GM18520 (cell line): ENCODE measurements at regions not wholly inside any gene's neighbourhood (a gene's known extent, or its start where the extent isn't known, plus 50 kb on each side); places are given as distances from the start of the nearest gene placed in this dataset.

Experiments
- ATAC-seq: cut with Tn5 transposase; IDR thresholded peaks from one replicate; pipeline ENCODE4 v1.9.1; 2021; ENCODE audit not compliant: unreplicated experiment

GRCh38 chr3:5531741-5532290 is 344.3 kb downstream of the EDEM1 start:
- no peak for ATAC-seq

- ATAC-seq = no peak
These were observed 353.0 kb downstream of the EDEM1 start for GRCh38 chr3:5540532-5540931.

DNA sequence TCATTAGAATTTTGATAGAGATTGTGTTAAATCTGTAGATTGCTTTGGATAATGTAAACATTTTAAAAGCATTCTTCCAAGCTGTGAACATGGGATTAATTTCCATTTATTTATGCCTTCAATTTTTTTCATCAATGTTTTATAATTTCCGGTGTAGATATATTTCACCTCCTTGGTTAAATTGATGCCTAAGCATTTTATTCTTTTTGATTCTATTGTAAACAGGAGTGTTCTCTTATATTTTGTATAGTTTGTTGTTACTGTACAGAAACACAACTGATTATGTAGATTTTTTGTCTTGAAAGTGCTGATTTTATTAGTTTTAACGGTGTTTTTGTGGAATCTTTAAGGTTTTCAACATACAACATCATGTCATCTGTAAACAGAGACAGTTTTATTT is 355.0 kb downstream of the EDEM1 start:
- no peak for ATAC-seq

DNA sequence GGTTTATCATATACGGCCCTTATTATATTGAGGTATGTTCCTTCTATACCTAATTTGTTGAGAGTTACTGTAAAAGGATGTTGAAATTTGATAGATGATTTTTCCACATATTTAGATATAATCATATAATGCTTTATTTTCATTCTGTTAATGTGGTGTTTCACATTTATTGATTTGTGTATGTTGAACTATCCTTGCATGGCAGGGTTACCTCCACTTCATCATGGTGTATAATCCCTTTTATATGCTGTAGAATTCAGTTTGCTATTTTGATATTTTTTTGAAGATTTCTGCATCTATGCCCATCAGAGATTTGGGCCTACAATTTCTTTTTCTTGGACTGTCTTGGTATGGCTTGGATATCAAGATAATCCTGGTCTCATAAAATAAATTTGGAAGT is 355.5 kb downstream of the EDEM1 start:
- ATAC-seq = no peak

DNA sequence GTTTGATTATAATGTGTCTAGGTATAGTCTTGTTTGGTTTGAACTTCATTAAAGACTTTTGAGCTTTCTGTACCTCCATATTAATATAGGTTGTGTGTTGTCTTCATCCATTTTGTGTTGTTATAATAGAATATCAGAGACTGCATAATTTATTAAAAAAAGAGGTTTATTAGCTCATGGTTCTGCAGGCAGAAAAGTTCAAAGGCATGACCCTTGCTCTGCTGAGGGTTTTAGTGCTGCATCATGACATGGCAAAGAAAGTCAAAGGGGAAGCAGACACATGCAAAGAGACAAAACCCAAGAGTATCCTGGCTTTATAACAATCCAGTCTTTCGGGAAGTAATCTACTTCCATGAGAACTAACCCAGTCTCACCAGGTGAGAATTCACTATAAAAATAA is 358.2 kb downstream of the EDEM1 start:
- no peak for ATAC-seq

DNA sequence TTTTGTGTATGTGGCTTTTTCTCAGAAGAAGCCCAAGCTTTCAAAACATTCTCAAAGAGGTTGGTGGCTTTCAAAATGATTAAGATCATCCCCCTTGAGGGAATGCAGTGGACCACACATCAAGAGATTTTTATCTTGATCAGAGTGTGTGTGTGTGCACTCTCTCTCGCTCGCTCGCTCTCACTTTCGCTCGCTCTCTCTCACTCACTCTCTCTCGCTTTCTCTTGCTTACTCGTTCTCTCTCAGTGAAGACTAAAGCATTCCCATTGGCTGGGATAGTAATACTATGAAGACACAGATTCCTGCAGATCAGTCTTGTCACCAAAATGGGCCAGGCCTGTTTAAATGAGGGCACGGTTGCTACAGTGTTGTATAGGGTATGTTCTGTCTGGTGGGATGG is 365.7 kb downstream of the EDEM1 start:
- no peak for ATAC-seq

DNA sequence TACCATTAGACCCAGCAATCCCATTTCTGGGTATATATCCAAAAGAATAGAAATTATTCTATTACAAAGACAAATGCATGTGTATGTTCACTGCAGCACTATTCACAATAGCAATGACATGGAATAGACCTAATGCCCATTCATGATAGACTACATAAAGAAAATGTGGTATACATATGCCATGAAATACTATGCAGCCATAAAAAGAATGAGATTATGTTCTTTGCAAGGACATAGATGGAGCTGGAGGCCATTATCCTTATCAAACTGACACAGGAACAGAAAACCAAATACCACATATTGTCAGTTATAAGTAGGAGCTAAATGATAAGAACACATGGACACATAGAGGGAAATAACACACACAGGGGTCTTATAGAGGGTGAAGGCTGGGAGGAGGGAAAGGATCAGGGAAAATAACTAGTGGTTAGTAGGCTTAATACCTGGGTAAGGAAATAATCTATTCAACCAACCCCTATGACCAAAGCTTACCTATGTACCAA is 366.8 kb downstream of the EDEM1 start:
- no peak for ATAC-seq

- ATAC-seq = no peak
These were observed 372.7 kb downstream of the EDEM1 start for GRCh38 chr3:5560199-5560598.

DNA sequence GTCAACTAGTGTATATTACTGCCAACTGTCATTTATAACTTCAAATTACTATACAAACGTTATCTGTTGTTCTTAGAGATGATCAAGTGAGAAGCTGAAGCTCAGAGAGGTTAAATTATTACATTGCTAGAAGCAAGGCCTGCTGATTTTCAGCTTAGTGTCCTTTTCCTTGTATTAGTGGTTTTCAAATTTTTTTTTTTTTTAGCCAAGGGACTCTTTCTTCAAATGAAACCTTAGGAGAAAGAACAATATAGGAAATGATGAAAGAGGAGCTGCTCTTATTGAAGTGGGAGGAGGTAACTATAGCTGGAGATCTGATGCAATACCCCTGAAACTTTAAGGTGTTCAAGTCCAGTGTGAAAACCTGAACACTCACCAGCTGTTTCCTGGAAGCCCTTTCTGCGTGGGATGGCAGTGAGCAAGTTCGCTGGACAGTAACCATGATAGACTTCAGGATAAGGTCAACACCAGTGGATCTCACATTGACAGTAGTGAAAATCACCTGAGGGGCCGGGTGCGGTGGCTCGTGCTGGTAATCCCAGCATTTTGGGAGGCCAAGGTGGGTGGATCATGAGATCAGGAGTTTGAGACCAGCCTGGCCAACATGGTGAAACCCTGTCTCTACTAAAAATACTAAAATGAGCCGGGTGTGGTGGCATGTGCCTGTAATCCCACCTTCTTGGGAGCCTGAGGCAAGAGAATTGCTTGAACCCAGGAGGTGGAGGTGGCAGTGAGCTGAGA is 376.2 kb downstream of the EDEM1 start:
- ATAC-seq = no peak

DNA sequence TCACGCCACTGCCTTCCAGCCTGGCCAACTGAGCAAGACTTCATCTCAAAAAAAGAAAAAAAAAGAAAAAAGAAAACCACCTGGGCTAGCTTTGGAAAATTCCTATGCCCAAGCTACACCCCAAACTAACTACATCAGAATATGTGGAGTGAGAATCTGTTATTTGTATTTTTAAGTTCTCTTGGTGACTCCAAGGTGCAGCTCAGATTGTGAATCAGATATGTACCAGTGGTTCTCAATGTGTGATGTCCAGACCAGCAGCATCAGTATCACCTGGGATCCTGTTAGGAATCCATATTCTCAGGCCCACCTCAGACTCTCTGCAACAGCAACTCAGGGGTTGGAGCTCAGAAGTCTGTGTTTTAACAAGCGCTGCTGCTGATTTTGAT is 376.8 kb downstream of the EDEM1 start:
- ATAC-seq = no peak

- ATAC-seq = no peak
These were observed 377.5 kb downstream of the EDEM1 start for GRCh38 chr3:5565026-5565425.

GRCh38 chr3:5567113-5567512 is 379.6 kb downstream of the EDEM1 start:
- no peak for ATAC-seq

- no peak for ATAC-seq
These were observed 380.9 kb downstream of the EDEM1 start for GRCh38 chr3:5568451-5568850.

DNA sequence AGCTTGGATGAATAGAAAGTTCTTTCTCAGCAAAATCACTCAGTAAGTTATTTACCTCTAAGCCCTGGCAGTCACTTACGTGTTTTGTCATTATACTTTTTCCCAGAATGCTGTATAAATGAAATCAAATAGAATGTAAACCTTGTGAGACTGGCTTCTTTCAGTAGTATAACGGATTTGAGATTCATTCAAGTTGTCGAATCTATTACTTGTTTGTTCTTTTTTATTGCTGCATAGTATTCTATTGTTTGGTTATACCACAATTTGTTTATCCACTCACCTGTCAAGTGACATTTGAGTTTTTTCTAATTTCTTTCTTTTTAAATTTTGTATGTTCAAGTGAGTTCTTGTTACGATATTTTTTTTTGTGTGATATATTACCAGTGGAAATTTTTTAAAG is 381.6 kb downstream of the EDEM1 start:
- ATAC-seq = no peak

- no peak for ATAC-seq
These were observed 384.7 kb downstream of the EDEM1 start for GRCh38 chr3:5572168-5572567.

DNA sequence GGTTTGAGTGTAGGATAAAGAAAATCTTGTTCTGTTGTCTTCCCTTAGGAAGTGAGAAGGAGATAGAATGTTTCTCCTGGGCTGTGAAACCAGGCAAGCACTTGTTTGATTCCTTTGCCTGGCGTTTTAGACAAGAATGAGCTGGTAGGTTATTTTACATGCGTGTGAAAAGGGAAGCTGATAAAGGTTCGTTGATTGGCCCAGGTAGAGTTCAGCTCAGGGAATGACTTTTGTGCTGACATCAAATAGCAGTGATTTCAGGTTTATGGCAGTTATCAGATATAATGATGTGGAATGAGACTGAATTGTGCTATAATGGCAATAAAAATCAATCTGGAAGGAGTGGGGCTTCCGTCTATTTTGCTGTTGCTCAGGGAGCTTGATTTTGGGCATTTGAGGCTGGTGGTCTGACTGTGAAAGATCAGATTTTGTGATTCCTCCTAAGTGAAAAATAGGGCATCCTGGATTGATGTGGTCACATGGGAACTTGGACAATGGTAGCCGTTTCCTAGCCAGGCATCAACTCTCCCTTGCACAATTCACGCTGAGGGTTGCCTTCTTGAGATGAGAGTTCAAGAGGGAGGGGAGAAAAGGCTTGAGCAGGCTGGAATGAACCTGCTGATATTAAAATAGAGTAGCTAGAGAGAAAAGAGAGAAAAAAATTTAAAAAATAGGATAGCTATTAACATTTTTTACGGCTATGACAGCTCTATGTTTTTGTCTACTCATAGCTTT is 388.9 kb downstream of the EDEM1 start:
- no peak for ATAC-seq

DNA sequence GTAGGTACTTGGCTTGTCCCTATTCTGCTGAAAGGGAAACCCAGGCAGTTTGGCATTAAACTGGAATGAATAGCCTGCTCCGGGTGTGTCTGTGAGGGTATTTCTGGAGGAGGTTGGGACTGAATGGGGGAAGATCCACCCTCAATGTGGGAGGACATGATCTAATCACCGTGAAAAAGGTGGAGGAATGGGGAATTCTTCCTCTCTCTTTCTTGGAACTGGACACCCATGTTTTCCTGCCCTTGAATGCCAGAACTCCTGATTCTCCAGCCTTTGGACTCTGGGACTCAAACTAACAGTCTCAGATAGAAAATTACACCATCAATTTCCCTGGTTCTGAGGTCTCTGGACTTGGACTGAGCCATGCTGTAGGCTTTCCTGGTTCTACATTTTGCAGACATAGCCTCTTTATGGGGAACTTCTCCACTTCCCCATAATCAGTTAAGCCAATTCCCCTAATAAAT is 391.7 kb downstream of the EDEM1 start:
- ATAC-seq = no peak

- ATAC-seq = no peak
These were observed 392.4 kb downstream of the EDEM1 start for GRCh38 chr3:5579946-5580345.

GRCh38 chr3:5580826-5581225 is 393.3 kb downstream of the EDEM1 start:
- ATAC-seq = no peak

GRCh38 chr3:5581743-5582142 is 394.2 kb downstream of the EDEM1 start:
- ATAC-seq = no peak

GRCh38 chr3:5583920-5584319 is 396.4 kb downstream of the EDEM1 start:
- no peak for ATAC-seq

DNA sequence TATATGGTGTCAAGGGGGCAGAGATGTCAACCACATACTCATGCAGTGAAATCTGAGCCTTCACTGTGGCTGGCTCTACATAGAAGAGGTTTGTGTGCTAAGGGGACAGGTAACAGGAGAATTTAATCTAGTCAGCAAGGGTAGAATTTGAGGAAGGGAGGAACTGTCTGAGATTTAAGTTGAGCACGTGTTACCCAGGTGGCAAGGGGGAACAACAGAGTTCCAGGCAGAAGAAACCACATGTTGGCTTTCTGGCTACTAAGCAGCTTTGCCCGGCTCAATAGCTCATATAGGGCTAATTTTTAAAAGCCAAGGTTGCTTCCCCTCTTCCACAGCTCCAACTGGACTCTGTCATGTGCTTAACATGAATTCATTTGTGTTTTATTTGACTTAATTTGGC is 397.6 kb downstream of the EDEM1 start:
- no peak for ATAC-seq
